ACHN (cell line): ENCODE measurements at regions not wholly inside any gene's neighbourhood (a gene's known extent, or its start where the extent isn't known, plus 50 kb on each side); places are given as distances from the start of the nearest gene placed in this dataset.
A peak's percentile ranks its signal among the peaks of the same experiment; 100 is the strongest.
"Not testable (repeated sequence)": the region's sequence is repeated elsewhere in the genome, so short reads cannot be mapped to it uniquely, and the experiment has no call there.

ENCODE experiments used
- DNase-seq: peaks from one replicate; pipeline ENCODE4 v3.0.0-alpha.2; 2015
- in situ Hi-C: cut with HindIII; loops from 2 replicates; pipeline ENCODE4 v1.10.0; 2017; ENCODE audit warnings: low sequenced_read_pairs, low pct_ligation_motif_present, low pct_unique_long_range_greater_than_20kb

GRCh38 chr9:62863867-62864266 is 1674.0 kb downstream of the SPATA31A7 start:
- in situ Hi-C loops, DNase-seq: not testable (repeated sequence)

GRCh38 chr9:62864481-62865469 is 1674.9 kb downstream of the SPATA31A7 start:
- DNase-seq = peak; percentile 38
- in situ Hi-C loops = not testable (repeated sequence)

- DNase-seq, in situ Hi-C loops: not testable (repeated sequence)
Measured at GRCh38 chr9:62869061-62869460, 1679.2 kb downstream of the SPATA31A7 start.

GRCh38 chr9:62871765-62872164 is 1681.9 kb downstream of the SPATA31A7 start:
- DNase-seq, in situ Hi-C loops: not testable (repeated sequence)

- in situ Hi-C loops, DNase-seq: not testable (repeated sequence)
Measured at GRCh38 chr9:62874213-62874612, 1684.4 kb downstream of the SPATA31A7 start.

GRCh38 chr9:62874745-62875599 is 1685.1 kb downstream of the SPATA31A7 start:
- in situ Hi-C loops, DNase-seq: not testable (repeated sequence)

GRCh38 chr9:62877552-62877951 is 1687.7 kb downstream of the SPATA31A7 start:
- in situ Hi-C loops, DNase-seq: not testable (repeated sequence)

GRCh38 chr9:62877987-62878386 is 1688.2 kb downstream of the SPATA31A7 start:
- in situ Hi-C loops, DNase-seq: not testable (repeated sequence)

GRCh38 chr9:62880453-62880852 is 1690.6 kb downstream of the SPATA31A7 start:
- in situ Hi-C loops, DNase-seq: not testable (repeated sequence)

GRCh38 chr9:62880971-62881370 is 1691.1 kb downstream of the SPATA31A7 start:
- DNase-seq, in situ Hi-C loops: not testable (repeated sequence)

- DNase-seq = not testable (repeated sequence)
Measured at GRCh38 chr9:62881811-62882210, 1692.0 kb downstream of the SPATA31A7 start.

GRCh38 chr9:62882717-62883116 is 1692.9 kb downstream of the SPATA31A7 start:
- in situ Hi-C loops = not testable (repeated sequence)

More at GRCh38 chr9:62881811-62882210, 1692.0 kb downstream of the SPATA31A7 start:
- in situ Hi-C loops = not testable (repeated sequence)

GRCh38 chr9:62896692-62897091 is 1706.9 kb downstream of the SPATA31A7 start:
- DNase-seq = not testable (repeated sequence)

More at GRCh38 chr9:62882717-62883116, 1692.9 kb downstream of the SPATA31A7 start:
- not testable (repeated sequence) for DNase-seq

GRCh38 chr9:62897411-62898225 is 1707.8 kb downstream of the SPATA31A7 start:
- in situ Hi-C loops = not testable (repeated sequence)
- DNase-seq = peak; percentile 10

More at GRCh38 chr9:62896692-62897091, 1706.9 kb downstream of the SPATA31A7 start:
- in situ Hi-C loops = not testable (repeated sequence)

GRCh38 chr9:62899666-62900065 is 1709.8 kb downstream of the SPATA31A7 start:
- DNase-seq, in situ Hi-C loops: not testable (repeated sequence)

- in situ Hi-C loops, DNase-seq: not testable (repeated sequence)
Measured at GRCh38 chr9:62904061-62904460, 1714.2 kb downstream of the SPATA31A7 start.

GRCh38 chr9:62905722-62906121 is 1715.9 kb downstream of the SPATA31A7 start:
- DNase-seq, in situ Hi-C loops: not testable (repeated sequence)

- in situ Hi-C loops, DNase-seq: not testable (repeated sequence)
Measured at GRCh38 chr9:62907866-62908265, 1718.0 kb downstream of the SPATA31A7 start.
